Liver (tissue), 8 donors: ENCODE measurements at regions not wholly inside any gene's neighbourhood (a gene's known extent, or its start where the extent isn't known, plus 50 kb on each side); places are given as distances from the start of the nearest gene placed in this dataset.

Source experiments
- DNase-seq: peaks from one replicate; pipeline ENCODE4 v3.0.0-alpha.2; 2017; ENCODE audit warnings: low spot score
- H3K27ac ChIP-seq, 2 donors: one replicate each; pipeline ENCODE4 v1.7.0; 2013; ENCODE audit warnings: inconsistent platforms in 2 of 2, low read length in 2 of 2, control low read depth in 1 of 2, low read depth in 1 of 2, mild to moderate bottlenecking in 1 of 2
- H3K27me3 ChIP-seq, 4 donors: one replicate each; pipeline versions ENCODE4 v1.6.1 to v1.7.0; 2013; ENCODE audit warnings: low read length in 3 of 4, inconsistent platforms in 1 of 4, mild to moderate bottlenecking in 1 of 4, moderate library complexity in 1 of 4; ENCODE audit not compliant: control insufficient read depth in 4 of 4, insufficient read depth in 4 of 4
- H3K36me3 ChIP-seq, 4 donors: one replicate each; pipeline versions ENCODE4 v1.6.1 to v1.7.0; 2013; ENCODE audit warnings: low read length in 3 of 4, mild to moderate bottlenecking in 3 of 4, low read depth in 1 of 4, moderate library complexity in 1 of 4; ENCODE audit not compliant: control insufficient read depth in 4 of 4, insufficient read depth in 3 of 4
- H3K4me1 ChIP-seq, 4 donors: one replicate each; pipeline versions ENCODE4 v1.6.1 to v1.7.0; 2013; ENCODE audit warnings: low read length in 3 of 4, mild to moderate bottlenecking in 3 of 4, moderate library complexity in 1 of 4; ENCODE audit not compliant: control insufficient read depth in 4 of 4, insufficient read depth in 4 of 4
- H3K4me3 ChIP-seq, 3 donors: one replicate each; pipeline versions ENCODE4 v1.6.1 to v1.7.0; 2013; ENCODE audit warnings: low read length in 3 of 3, control low read depth in 1 of 3, low read depth in 1 of 3, mild to moderate bottlenecking in 1 of 3
- H3K9ac ChIP-seq, 2 donors: one replicate each; pipeline ENCODE4 v1.7.0; 2013; ENCODE audit warnings: low read length in 2 of 2, mild to moderate bottlenecking in 2 of 2, moderate library complexity in 2 of 2, control low read depth in 1 of 2, low read depth in 1 of 2
- H3K9me3 ChIP-seq, 4 donors: one replicate each; pipeline versions ENCODE4 v1.6.1 to v1.7.0; 2013; ENCODE audit warnings: low read length in 3 of 4; ENCODE audit not compliant: control insufficient read depth in 4 of 4
- EGR1 ChIP-seq, 2 donors: IDR thresholded peaks; 2 replicates each; pipeline ENCODE4 v1.6.1; 2016 to 2018; ENCODE audit warnings: antibody characterized with exemption in 2 of 2, low read depth in 2 of 2
- FOXA1 ChIP-seq: IDR thresholded peaks from 2 replicates; pipeline ENCODE4 v1.6.1; 2016; ENCODE audit warnings: antibody characterized with exemption
- FOXA2 ChIP-seq: IDR thresholded peaks from 2 replicates; pipeline ENCODE4 v1.6.1; 2016; ENCODE audit warnings: antibody characterized with exemption
- GABPA ChIP-seq, 2 donors: IDR thresholded peaks in 1 of 2; conservative IDR thresholded peaks in 1 of 2; 2 replicates each; pipeline ENCODE4 v1.6.1; 2016; ENCODE audit warnings: antibody characterized with exemption in 2 of 2, mild to moderate bottlenecking in 1 of 2, moderate library complexity in 1 of 2
- HNF4A ChIP-seq, 2 donors: conservative IDR thresholded peaks; 2 replicates each; pipeline ENCODE4 v1.6.1; 2016; ENCODE audit warnings: antibody characterized with exemption in 2 of 2, mild to moderate bottlenecking in 2 of 2
- HNF4G ChIP-seq: IDR thresholded peaks from 2 replicates; pipeline ENCODE4 v1.6.1; 2016; ENCODE audit warnings: antibody characterized with exemption
- JUND ChIP-seq, 2 donors: IDR thresholded peaks; 2 replicates each; pipeline ENCODE4 v1.6.1; 2016; ENCODE audit warnings: antibody characterized with exemption in 2 of 2
- NR2F2 ChIP-seq: IDR thresholded peaks from 2 replicates; pipeline ENCODE4 v1.6.1; 2016; ENCODE audit warnings: antibody characterized with exemption
- RAD21 ChIP-seq, 2 donors: IDR thresholded peaks; 2 replicates each; pipeline ENCODE4 v1.6.1; 2016; ENCODE audit warnings: antibody characterized with exemption in 2 of 2, mild to moderate bottlenecking in 2 of 2
- RXRA ChIP-seq, 2 donors: IDR thresholded peaks; 2 replicates each; pipeline ENCODE4 v1.6.1; 2017 to 2018; ENCODE audit warnings: antibody characterized with exemption in 2 of 2, mild to moderate bottlenecking in 1 of 2
- SP1 ChIP-seq: IDR thresholded peaks from 2 replicates; pipeline ENCODE4 v1.6.1; 2018; ENCODE audit warnings: antibody characterized with exemption, mild to moderate bottlenecking
- TAF1 ChIP-seq: conservative IDR thresholded peaks from 2 replicates; pipeline ENCODE4 v1.6.1; 2016; ENCODE audit warnings: antibody characterized with exemption, mild to moderate bottlenecking
- YY1 ChIP-seq: IDR thresholded peaks from 2 replicates; pipeline ENCODE4 v1.6.1; 2016; ENCODE audit warnings: antibody characterized with exemption, mild to moderate bottlenecking
- WGBS: extraction: QIAGEN DNeasy Blood & Tissue Kit; methylation state at CpG from one replicate; pipeline ENCODE4 v1.1.7; 2013; 5-methylcytosine and 5-hydroxymethylcytosine counted together
- TF ChIP-seq, protein P1 (sequence below): IDR thresholded peaks from 2 replicates; pipeline ENCODE4 v1.6.1; 2016; ENCODE audit warnings: antibody characterized with exemption, mild to moderate bottlenecking
- TF ChIP-seq, protein P2 (sequence below): IDR thresholded peaks from 2 replicates; pipeline ENCODE4 v1.6.1; 2016; ENCODE audit warnings: antibody characterized with exemption
- TF ChIP-seq, protein P3 (sequence below): fragments of 150-350 bp; IDR thresholded peaks from 2 replicates; pipeline ENCODE4 v1.5.1; 2017; ENCODE audit warnings: improper control_type of control experiment, low read depth, low read length; ENCODE audit not compliant: missing input control
- TF ChIP-seq, protein P4 (sequence below): IDR thresholded peaks from 2 replicates; pipeline ENCODE4 v1.6.1; 2016; ENCODE audit warnings: antibody characterized with exemption
- TF ChIP-seq, protein P5 (sequence below): IDR thresholded peaks from 2 replicates; pipeline ENCODE4 v1.6.1; 2016; ENCODE audit warnings: antibody characterized with exemption
- donor health status: healthy.
- donor health status: healthy.
- donor health status: healthy.
- donor health status: healthy.
- donor health status: healthy.

DNA sequence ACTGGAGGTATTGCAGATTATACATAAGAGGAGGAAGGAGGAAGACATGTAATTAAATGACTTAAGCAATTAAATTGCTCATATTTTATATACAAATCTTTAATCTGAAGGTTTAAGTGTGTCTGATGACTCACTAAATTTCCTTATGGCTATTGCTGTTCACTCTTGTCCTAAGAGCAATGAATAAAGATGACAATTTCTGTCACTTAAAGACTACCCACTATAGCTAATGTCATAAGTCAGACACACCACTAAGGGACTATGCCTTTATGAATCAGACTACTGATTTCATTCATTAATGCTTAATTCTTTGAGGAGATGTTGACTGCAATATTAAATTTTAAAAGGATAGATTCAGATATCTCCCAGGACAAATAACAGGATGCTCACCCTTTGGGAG, 1514.7 kb downstream of the PCDH18 start:
- Histone ChIP-seq H3K27ac (no peak overlapping the region), H3K9ac (no peak overlapping the region), H3K36me3 (no peaks in the 10 kb centered on the region), H3K4me1 (no peaks in the 10 kb centered on the region), H3K9me3 (no peaks in the 10 kb centered on the region), H3K4me3 (no peak overlapping the region), H3K27me3 (no peaks in the 10 kb centered on the region)
- TF ChIP-seq SP1 (no peak), FOXA2 (no peak), JUND (IDR thresholded peaks at IDR 0.05) (no peak), FOXA1 (no peak), YY1 (no peak), HNF4A (conservative IDR thresholded peaks at IDR 0.05) (no peak), HNF4G (no peak), RXRA (IDR thresholded peaks at IDR 0.05) (no peak), TAF1 (no peak), RAD21 (IDR thresholded peaks at IDR 0.05) (no peak), EGR1 (IDR thresholded peaks at IDR 0.05; ENCODE audit: low read depth in 2 of 2) (no peak), GABPA (IDR thresholded peaks at IDR 0.05 in 1 of 2, conservative IDR thresholded peaks at IDR 0.05 in 1 of 2) (no peak), NR2F2 (no peak)
- TF ChIP-seq, protein P1, sequence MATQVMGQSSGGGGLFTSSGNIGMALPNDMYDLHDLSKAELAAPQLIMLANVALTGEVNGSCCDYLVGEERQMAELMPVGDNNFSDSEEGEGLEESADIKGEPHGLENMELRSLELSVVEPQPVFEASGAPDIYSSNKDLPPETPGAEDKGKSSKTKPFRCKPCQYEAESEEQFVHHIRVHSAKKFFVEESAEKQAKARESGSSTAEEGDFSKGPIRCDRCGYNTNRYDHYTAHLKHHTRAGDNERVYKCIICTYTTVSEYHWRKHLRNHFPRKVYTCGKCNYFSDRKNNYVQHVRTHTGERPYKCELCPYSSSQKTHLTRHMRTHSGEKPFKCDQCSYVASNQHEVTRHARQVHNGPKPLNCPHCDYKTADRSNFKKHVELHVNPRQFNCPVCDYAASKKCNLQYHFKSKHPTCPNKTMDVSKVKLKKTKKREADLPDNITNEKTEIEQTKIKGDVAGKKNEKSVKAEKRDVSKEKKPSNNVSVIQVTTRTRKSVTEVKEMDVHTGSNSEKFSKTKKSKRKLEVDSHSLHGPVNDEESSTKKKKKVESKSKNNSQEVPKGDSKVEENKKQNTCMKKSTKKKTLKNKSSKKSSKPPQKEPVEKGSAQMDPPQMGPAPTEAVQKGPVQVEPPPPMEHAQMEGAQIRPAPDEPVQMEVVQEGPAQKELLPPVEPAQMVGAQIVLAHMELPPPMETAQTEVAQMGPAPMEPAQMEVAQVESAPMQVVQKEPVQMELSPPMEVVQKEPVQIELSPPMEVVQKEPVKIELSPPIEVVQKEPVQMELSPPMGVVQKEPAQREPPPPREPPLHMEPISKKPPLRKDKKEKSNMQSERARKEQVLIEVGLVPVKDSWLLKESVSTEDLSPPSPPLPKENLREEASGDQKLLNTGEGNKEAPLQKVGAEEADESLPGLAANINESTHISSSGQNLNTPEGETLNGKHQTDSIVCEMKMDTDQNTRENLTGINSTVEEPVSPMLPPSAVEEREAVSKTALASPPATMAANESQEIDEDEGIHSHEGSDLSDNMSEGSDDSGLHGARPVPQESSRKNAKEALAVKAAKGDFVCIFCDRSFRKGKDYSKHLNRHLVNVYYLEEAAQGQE = no peak
- TF ChIP-seq, protein P2, sequence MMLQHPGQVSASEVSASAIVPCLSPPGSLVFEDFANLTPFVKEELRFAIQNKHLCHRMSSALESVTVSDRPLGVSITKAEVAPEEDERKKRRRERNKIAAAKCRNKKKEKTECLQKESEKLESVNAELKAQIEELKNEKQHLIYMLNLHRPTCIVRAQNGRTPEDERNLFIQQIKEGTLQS = no peak
- TF ChIP-seq, protein P3, sequence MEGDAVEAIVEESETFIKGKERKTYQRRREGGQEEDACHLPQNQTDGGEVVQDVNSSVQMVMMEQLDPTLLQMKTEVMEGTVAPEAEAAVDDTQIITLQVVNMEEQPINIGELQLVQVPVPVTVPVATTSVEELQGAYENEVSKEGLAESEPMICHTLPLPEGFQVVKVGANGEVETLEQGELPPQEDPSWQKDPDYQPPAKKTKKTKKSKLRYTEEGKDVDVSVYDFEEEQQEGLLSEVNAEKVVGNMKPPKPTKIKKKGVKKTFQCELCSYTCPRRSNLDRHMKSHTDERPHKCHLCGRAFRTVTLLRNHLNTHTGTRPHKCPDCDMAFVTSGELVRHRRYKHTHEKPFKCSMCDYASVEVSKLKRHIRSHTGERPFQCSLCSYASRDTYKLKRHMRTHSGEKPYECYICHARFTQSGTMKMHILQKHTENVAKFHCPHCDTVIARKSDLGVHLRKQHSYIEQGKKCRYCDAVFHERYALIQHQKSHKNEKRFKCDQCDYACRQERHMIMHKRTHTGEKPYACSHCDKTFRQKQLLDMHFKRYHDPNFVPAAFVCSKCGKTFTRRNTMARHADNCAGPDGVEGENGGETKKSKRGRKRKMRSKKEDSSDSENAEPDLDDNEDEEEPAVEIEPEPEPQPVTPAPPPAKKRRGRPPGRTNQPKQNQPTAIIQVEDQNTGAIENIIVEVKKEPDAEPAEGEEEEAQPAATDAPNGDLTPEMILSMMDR = no peak
- TF ChIP-seq, protein P4, sequence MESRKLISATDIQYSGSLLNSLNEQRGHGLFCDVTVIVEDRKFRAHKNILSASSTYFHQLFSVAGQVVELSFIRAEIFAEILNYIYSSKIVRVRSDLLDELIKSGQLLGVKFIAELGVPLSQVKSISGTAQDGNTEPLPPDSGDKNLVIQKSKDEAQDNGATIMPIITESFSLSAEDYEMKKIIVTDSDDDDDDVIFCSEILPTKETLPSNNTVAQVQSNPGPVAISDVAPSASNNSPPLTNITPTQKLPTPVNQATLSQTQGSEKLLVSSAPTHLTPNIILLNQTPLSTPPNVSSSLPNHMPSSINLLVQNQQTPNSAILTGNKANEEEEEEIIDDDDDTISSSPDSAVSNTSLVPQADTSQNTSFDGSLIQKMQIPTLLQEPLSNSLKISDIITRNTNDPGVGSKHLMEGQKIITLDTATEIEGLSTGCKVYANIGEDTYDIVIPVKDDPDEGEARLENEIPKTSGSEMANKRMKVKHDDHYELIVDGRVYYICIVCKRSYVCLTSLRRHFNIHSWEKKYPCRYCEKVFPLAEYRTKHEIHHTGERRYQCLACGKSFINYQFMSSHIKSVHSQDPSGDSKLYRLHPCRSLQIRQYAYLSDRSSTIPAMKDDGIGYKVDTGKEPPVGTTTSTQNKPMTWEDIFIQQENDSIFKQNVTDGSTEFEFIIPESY = no peak
- TF ChIP-seq, protein P5, sequence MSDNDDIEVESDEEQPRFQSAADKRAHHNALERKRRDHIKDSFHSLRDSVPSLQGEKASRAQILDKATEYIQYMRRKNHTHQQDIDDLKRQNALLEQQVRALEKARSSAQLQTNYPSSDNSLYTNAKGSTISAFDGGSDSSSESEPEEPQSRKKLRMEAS = no peak
- no peak for DNase-seq

DNA sequence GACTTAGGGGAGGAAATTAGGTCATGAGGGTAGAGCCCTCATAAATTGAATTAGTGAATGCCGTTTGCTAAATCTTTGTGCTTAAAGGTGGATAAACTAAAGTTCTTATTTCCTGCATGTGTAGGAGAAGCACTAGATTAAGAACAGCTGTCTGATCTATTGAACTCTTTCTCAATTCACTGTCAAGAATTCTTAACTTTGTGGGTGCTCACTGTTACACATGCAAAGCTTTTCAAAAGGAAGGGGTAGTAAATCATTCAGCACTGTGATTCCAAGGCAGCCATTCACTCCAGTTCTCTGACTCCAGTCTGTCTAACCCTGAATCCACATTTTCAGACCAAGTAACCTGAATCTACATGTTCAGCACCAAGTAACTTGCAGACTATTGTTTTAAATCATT, 1520.1 kb downstream of the PCDH18 start:
- WGBS = 55% methylated on average over 1 of the region's 1 CpG
- Histone ChIP-seq H3K4me3 (no peak overlapping the region), H3K27me3 (no peaks in the 10 kb centered on the region), H3K9ac (no peak overlapping the region), H3K4me1 (no peaks in the 10 kb centered on the region), H3K9me3 (no peaks in the 10 kb centered on the region), H3K27ac (no peak overlapping the region), H3K36me3 (no peaks in the 10 kb centered on the region)
- no peak for DNase-seq
- TF ChIP-seq YY1 (no peak), SP1 (no peak)
